Posterior cingulate gyrus (tissue), 11 donors: ENCODE measurements at regions not wholly inside any gene's neighbourhood (a gene's known extent, or its start where the extent isn't known, plus 50 kb on each side); places are given as distances from the start of the nearest gene placed in this dataset.
A peak's percentile ranks its signal among the peaks of the same experiment; 100 is the strongest.

ENCODE experiments used
- DNase-seq, 10 donors: peaks; one replicate each; pipeline versions ENCODE4 v3.0.0 to v3.0.0-alpha.2; 2020 to 2021; ENCODE audit warnings: mixed read lengths in 3 of 10
- intact Hi-C: fragments of 100-400 bp; cut with DNase I; formaldehyde crosslinking; loops from one replicate; pipeline ENCODE4 v1.15.1; 2023

GRCh38 chr7:136807598-136807997, 60.9 kb upstream of the CHRM2 start:
- DNase-seq: no peak
- intact Hi-C loops: no loop called here

- intact Hi-C loops: no loop called here
- DNase-seq: no peak
Observed at GRCh38 chr7:136803028-136803427, 65.4 kb upstream of the CHRM2 start.

GRCh38 chr7:136783934-136784333, 84.5 kb upstream of the CHRM2 start:
- DNase-seq: no peak
- intact Hi-C loops: no loop called here

DNA sequence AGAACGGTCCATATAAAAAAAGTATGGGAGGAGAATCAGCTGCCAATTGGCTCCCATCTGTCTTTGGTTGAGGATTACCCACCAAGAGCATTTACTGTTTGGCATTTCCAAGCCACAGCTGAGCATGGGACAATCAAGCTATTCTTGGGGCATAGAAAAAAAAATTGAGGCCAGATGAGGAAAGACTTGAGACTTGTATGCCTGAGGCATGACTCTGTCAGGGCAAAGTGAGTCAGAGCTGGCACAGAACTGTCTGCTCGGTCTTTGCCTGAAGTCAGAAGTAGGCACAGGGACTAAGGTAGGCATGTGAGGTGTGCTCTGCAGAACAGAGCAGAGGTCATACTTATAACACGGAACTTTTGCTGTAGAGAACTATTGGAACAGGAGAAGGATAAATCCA, 126.5 kb upstream of the CHRM2 start:
- intact Hi-C loops: no loop called here
- DNase-seq: no peak

DNA sequence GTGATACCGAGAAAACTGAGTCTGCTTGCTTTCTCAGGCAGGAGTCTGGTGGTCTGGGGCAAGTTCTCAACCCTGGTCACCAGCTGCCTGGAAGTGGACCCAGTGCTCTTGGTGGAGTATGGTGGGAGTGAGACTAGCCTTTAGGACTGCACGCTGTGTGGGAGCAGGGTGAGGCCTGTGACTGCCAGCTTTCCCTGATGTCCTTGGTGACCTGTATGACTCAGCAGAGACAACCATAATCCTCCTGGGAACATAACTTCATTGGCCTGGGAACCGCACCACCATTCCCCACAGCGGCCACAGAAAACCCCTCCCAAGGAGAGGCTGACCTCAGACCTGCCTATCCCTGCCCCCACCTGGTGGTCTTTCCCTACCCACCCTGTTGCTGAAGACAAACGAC, 139.5 kb upstream of the CHRM2 start:
- DNase-seq: no peak
- intact Hi-C loops: no loop called here

DNA sequence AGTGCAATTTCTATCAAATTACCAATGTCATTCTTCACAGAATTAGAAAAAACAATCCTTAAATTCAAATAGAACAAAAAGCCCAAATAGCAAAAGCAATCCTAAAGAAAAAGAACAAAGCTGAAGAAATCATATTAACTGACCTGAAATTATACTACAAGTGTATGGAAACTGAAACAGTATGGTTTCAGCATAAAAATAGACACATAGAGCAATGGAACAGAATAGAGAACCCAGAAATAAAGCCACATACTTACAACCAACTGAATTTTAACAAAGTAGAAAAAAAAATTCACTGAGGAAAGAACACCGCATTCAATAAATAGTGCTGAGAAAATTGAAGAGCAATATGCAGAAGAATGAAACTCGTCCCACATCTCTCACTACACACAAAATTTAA, 142.0 kb upstream of the CHRM2 start:
- intact Hi-C loops: no loop called here
- DNase-seq: no peak

DNA sequence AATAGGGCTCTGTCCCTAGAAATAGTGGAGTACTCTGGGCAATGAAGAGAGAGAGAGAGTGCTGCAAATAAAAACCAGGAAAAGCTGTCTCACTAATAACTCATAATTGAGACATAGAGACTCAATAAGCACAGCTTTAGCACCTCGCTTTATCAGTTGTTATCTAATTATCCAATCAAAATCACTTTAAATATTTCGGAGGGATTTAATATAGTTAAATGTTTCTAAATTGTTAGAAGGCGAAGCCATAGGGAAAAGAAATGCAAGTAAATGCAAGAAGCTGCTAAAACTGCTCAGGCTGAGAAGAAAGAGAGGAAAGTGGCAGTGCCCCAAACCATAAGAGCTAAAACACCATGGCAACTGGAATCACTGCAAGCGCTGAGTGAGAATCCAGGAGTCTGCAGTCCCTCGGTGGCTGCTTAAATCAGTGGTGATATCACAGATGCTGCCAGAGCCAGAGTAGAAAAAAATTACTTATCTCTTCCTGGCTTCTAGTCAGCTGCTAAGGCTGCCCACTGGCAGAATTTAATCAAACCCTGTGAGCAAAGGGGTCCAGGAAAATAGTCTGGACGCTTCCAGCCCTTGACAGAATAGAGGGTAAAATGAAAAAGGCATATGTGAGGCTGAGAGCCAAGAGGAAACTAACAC, 150.4 kb upstream of the CHRM2 start:
- intact Hi-C loops: no loop called here
- DNase-seq: no peak

- intact Hi-C loops: no loop called here
- no peak for DNase-seq
Observed at GRCh38 chr7:136714062-136714461, 154.4 kb upstream of the CHRM2 start.

GRCh38 chr7:136710751-136711150, 157.7 kb upstream of the CHRM2 start:
- intact Hi-C loops: no loop called here

GRCh38 chr7:136709876-136710275, 158.6 kb upstream of the CHRM2 start:
- intact Hi-C loops: no loop called here
- DNase-seq: no peak

More at GRCh38 chr7:136710751-136711150, 157.7 kb upstream of the CHRM2 start:
- no peak for DNase-seq

DNA sequence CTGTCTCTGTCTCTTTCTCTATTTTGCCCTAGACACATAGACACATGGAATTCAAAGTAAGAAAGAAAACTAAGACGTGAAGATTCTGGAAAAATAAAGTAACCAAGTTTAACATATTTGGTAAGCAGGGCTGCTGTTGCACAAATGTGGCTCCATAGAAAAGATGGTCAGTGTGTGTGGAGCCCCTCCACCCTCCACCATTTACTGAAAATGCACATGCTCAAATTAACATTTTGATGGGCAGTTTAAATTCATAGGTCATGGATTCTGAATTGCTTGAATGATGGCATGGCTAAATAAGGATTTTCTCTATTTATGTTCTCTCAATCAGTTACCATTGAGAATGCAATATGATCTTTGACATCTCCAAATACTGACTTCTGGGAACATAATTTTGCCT, 165.5 kb upstream of the CHRM2 start:
- DNase-seq: no peak
- intact Hi-C loops: no loop called here

DNA sequence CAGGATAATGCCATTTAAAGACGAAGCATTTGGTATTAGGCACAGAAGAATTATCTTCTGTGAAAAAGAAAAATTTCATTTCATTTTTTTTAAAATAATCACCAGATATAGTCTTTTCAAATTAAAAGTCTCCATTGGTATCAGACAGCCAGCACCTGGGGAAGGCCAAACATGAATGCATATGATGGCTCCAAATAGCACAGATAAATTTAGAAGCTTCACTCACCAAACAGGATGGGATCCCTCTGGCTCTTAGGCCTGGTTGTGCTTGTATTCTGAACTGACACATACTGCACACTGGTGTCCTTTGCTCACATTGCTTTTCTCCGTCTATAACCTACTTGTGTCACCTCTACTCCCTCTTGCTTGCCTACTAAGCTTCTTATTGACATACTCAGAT, 169.5 kb upstream of the CHRM2 start:
- DNase-seq: no peak
- intact Hi-C loops: no loop called here

DNA sequence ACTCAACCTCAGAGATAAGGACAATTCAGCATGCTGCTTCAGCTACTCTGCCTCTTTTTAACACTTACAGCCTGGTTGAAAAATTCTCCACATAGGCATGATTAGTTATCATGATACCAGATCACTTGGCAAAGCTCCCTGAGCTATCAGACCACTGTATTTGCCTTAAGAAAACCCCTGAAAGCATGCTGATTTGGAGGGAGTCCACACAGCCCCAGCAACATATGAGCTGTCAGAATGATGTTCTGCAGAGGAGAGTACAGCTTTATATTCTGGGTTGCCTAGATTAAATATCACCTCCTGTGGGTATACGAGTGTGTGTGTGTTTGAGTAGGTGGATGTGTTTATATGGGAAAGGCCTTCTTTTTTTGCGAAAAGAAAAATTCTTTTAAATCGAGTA, 170.2 kb upstream of the CHRM2 start:
- intact Hi-C loops: no loop called here
- no peak for DNase-seq

DNA sequence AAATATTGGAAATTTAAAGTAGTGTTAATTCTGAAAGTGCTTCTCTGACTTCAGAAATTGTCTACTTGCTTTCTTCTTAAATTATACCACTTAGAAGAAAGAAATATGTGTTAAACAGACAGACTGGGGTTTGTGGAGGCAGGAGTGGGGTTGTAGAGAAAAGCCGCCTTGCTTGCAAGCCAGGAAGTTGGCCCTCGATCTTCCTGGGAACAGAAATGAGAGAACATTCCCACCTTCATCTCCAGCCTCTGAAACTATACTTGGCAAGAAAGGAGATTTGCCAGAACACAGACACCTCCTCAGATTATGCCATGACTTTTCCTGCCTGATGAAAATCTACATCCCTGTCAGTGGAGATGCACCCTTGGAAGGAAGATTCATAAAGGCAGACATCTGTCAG, 171.2 kb upstream of the CHRM2 start:
- peak in 1 of 10 donors; percentile 69 for DNase-seq
- intact Hi-C loops: no loop called here

- intact Hi-C loops: no loop called here
- no peak for DNase-seq
Observed at GRCh38 chr7:136693166-136694119, 175.0 kb upstream of the CHRM2 start.

DNA sequence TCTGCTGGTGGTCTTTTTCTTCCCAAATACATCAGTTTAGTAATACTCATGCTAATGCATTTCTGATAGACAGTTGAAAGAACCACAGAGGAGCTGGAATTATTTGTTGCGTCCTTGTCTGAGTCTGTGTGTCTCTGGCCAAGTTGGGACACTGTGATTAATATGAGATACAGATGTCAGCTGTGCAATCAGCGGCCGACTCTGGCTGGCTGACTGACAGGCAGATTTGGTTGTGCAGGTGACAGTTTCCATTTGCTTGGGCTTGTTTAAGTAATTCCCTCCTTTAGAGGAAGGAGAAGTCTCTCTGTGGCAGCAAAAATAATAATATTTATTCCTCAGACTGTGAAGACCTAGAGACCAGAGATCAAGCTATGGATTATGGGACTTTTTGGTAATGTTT, 176.2 kb upstream of the CHRM2 start:
- DNase-seq: no peak
- intact Hi-C loops: no loop called here

GRCh38 chr7:136688601-136689000, 179.9 kb upstream of the CHRM2 start:
- intact Hi-C loops: no loop called here
- no peak for DNase-seq

DNA sequence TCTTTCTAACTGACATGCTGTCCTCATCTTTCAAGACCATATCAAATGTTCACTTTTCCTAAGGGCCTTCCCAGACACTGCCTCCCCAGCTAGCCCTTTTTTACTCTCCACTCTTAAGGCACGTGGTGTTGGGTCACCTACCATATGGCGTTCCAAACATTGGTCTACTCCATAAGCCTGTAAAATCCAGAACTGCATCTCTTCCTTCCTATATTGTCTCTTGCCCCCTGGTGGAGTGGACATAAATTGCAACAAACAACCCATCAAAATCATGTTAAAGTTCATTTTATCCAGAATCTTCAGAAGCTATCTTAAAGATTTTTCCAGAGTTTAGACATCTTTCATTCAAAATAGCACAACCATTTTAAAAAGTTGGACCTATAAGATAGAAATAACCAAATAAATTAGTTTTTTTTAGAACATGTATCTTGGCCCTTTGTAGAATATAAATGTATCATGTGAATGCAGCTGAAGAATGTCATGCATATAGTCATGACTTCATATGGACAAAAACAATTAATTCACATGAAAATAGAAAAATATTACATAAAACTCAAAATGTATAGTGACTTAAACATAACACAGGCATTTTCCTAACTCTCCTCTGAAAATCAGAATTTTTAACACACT, 180.6 kb upstream of the CHRM2 start:
- no peak for DNase-seq
- intact Hi-C loops: no loop called here

- DNase-seq: no peak
- intact Hi-C loops: no loop called here
Observed at GRCh38 chr7:136685501-136686173, 182.8 kb upstream of the CHRM2 start.

DNA sequence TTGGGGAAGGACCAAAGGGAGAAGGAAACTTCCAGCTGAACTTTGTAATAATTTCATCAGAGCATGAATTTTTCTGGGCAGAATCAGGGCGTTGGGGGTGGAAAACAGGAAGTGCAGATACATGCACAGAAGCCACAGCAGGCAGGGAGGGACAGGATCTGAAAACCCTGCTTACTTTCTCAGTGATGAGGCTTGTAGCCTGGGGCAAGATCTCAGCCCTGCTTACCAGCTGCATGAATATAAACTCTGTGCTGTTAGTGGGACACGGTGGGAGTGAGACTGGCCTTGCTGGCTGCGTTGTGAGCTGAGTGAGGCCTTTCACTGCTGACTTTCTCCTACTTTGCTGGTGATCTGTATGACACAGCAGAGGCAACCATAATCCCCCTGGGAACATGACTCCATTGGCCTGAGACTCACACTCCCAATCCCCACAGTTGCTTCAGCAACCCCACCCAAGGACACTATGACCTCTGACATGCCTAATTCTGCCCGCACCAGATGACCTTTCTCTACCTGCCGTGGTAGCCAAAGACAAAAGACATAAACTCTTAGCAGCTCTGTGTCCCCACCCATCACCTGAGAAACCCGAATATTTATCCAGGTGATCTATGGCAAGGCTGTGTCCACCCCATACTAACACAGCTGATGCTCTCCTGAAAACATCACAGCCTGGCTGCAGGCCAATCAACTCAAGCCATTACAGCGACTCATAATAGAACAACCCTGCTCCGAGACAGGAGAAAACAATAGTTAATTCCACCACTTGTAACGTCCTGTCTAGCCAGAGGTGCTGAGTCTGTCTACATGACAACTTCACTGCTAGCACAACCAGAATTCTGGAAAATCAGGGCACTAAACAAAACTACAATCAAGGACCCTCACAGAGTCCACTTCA, 190.7 kb upstream of the CHRM2 start:
- DNase-seq: no peak
- intact Hi-C loops: no loop called here
